GM19025 (cell line): ENCODE measurements at regions not wholly inside any gene's neighbourhood (a gene's known extent, or its start where the extent isn't known, plus 50 kb on each side); places are given as distances from the start of the nearest gene placed in this dataset.
"Not testable (repeated sequence)": the region's sequence is repeated elsewhere in the genome, so short reads cannot be mapped to it uniquely, and the experiment has no call there.

Experiments
- ATAC-seq: cut with Tn5 transposase; IDR thresholded peaks from one replicate; pipeline ENCODE4 v1.9.1; 2021; ENCODE audit warnings: mild to moderate bottlenecking, low read depth, moderate library complexity; ENCODE audit not compliant: unreplicated experiment

- no peak for ATAC-seq
Measured at GRCh38 chr5:166823360-166823759, 1468.1 kb upstream of the WWC1 start.

GRCh38 chr5:166834246-166834645 lies 1457.2 kb upstream of the WWC1 start:
- no peak for ATAC-seq

- no peak for ATAC-seq
Measured at GRCh38 chr5:166845044-166845443, 1446.4 kb upstream of the WWC1 start.

GRCh38 chr5:166856791-166857190 lies 1434.7 kb upstream of the WWC1 start:
- ATAC-seq = no peak

GRCh38 chr5:166860426-166860825 lies 1431.0 kb upstream of the WWC1 start:
- no peak for ATAC-seq

- no peak for ATAC-seq
Measured at GRCh38 chr5:166862581-166862980, 1428.9 kb upstream of the WWC1 start.

GRCh38 chr5:166865206-166865605 lies 1426.2 kb upstream of the WWC1 start:
- ATAC-seq = no peak

- no peak for ATAC-seq
Measured at GRCh38 chr5:166880456-166880855, 1411.0 kb upstream of the WWC1 start.

- ATAC-seq = no peak
Measured at GRCh38 chr5:166881802-166882201, 1409.6 kb upstream of the WWC1 start.

GRCh38 chr5:166883016-166883415 lies 1408.4 kb upstream of the WWC1 start:
- no peak for ATAC-seq

GRCh38 chr5:166898166-166898565 lies 1393.3 kb upstream of the WWC1 start:
- ATAC-seq = no peak

- no peak for ATAC-seq
Measured at GRCh38 chr5:166899343-166899742, 1392.1 kb upstream of the WWC1 start.

GRCh38 chr5:166904571-166904970 lies 1386.9 kb upstream of the WWC1 start:
- no peak for ATAC-seq

- ATAC-seq = no peak
Measured at GRCh38 chr5:166906991-166907713, 1384.3 kb upstream of the WWC1 start.

GRCh38 chr5:166909040-166909439 lies 1382.4 kb upstream of the WWC1 start:
- no peak for ATAC-seq

GRCh38 chr5:166909926-166910325 lies 1381.5 kb upstream of the WWC1 start:
- ATAC-seq = no peak

GRCh38 chr5:166910995-166911394 lies 1380.5 kb upstream of the WWC1 start:
- no peak for ATAC-seq

GRCh38 chr5:166916021-166916420 lies 1375.4 kb upstream of the WWC1 start:
- ATAC-seq = no peak

GRCh38 chr5:166926138-166926537 lies 1365.3 kb upstream of the WWC1 start:
- no peak for ATAC-seq

GRCh38 chr5:166926806-166927475 lies 1364.5 kb upstream of the WWC1 start:
- not testable (repeated sequence) for ATAC-seq

- ATAC-seq = no peak
Measured at GRCh38 chr5:166936351-166936750, 1355.1 kb upstream of the WWC1 start.

GRCh38 chr5:166938071-166938470 lies 1353.4 kb upstream of the WWC1 start:
- no peak for ATAC-seq
